H4 (cell line): ENCODE measurements at regions not wholly inside any gene's neighbourhood (a gene's known extent, or its start where the extent isn't known, plus 50 kb on each side); places are given as distances from the start of the nearest gene placed in this dataset.
A peak's percentile ranks its signal among the peaks of the same experiment; 100 is the strongest.
"Not testable (repeated sequence)": the region's sequence is repeated elsewhere in the genome, so short reads cannot be mapped to it uniquely, and the experiment has no call there.

Experiments
- DNase-seq: peaks from one replicate; pipeline ENCODE4 v3.0.0-alpha.2; 2015; ENCODE audit warnings: low spot score

DNA sequence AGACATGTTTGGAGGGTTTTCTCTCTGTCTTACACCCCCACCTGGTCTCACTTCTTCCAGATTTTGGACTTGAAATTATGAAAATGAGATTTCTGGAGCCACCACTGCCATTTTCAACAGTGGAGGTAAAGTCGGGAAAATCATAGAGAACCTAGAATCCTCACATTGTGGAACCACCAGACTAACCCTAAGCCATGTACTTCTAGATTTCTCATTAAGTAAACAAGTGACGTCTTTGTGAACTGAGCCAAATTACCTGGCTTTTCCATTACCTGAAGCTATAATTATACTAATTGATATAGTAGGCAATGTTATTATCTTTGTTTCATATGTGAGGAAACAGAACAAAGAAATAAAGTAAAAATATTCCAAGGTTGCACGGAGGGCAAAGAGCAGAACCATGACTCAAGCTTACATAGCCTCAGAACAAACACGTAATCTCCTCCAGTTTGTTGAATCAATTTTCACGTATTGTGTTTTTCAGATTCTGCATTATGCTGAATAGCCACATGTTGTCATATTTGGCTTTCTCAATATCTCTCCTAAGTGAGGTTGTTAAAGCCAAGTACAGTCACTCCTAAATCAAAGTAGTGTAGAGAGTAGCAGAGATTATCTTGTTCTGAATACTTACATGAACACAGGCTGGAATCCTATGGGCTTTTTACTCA is 101.3 kb upstream of the CMC1 start:
- DNase-seq = no peak

DNA sequence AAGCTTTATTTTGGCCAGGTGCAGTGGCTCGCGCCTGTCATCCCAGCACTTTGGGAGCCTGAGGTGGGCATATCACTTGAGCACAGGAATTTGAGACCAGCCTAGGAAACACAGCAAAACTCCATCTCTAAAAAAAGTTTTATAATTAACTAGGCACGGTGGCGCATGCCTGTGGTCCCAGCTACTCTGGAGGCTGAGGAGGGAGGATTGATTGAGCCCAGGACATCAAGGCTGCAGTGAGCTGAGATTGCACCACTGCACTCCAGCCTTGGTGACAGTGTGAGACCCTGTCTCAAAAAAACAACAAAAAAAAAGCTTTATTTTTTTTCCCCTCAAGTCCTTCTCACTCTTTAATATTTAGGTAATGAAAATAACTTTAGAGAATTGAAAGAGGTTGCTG is 100.8 kb upstream of the CMC1 start:
- DNase-seq = no peak

DNA sequence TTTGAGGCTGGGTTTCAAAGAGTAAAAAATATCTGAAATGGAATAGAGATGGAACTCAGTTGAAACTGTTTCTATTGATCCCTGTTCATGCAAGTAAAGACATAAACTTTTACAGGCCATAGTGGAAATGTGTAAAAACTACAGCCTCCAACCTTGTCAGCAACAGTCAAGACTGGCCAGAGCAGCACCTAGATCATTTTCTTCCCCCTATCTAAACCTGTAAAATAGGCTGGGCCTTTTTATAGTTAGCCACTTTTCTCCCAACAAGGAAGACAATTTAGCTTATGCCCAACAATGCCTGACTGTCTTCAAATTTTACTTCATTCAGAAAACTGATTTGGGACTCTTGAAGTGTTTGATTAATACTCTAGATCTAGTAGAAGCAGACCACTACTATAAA is 91.5 kb upstream of the CMC1 start:
- no peak for DNase-seq

DNA sequence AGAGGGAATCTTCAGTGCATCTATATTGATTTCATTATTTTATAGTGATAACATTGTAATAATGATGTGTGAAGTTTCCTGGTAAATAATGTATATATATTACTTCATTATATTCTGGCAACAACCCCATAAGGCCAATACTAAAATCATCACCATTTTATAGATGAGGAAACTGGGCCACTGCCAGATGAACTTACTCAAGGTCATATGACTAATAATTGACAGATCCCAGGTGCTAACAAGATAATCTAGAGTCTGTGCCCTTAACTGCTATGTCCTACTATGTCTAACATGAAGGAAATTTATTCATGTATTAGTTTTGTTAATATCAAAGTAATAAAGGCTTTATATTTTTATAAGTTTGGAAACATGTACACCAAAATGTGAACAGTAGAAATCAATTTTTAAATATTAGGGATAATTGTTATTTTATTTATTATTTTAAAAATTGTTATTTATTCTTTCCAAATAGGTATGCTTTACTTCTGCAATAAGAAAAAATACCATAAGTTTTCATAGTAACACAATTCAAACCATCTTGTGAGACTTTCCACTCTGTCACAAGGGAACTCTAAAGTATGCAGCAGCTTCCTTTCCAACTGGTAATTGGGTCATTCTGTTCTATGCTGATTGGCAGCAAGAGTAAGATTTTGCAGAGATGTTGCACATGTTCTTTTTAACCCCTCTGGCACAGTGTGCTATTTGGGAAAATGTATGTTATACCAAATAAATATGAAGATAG is 90.8 kb upstream of the CMC1 start:
- no peak for DNase-seq

DNA sequence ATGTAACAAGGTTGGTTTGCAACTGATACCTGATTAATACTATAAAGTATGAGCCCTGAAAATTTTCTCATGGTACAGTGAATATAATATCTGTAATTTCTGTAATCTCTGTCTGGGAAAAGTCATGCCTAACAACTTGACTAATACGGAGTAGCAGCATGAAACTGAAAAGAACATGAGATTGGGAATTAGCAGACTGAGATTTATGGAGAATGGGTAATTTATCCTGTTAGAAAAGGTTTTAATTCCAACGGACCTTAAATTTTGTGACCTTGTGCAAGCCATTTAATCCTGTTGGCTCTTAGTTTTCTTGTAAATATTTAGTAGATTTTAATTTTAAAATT is 90.2 kb upstream of the CMC1 start:
- DNase-seq = no peak

DNA sequence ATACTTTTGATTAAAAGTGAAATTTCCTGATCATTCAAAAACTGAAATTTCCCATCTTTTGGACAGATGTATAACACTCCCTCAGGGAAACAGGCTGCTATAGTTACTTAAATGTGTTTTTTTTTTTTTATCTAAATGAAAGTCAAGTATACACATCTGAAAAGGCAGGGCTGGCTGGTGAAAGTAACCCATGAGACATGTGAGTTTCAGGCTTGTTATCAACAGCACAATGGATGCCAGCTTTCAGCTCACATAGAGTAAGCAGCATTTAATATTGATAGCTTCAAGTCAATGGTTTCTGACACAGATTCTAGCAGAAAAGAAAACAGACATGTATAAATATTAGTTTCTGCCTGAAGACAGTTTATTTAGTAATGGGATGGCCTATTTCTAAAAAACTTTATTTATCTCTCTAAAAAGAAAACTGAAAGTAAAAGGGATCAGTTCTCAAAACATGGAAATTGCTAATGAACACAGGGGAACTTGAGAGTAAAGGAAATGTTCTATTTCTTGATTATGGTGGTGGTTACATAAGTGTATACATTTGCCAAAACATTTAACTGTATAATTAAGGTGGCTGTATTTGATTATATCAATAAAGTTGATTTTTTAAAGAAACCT is 89.7 kb upstream of the CMC1 start:
- DNase-seq = no peak

DNA sequence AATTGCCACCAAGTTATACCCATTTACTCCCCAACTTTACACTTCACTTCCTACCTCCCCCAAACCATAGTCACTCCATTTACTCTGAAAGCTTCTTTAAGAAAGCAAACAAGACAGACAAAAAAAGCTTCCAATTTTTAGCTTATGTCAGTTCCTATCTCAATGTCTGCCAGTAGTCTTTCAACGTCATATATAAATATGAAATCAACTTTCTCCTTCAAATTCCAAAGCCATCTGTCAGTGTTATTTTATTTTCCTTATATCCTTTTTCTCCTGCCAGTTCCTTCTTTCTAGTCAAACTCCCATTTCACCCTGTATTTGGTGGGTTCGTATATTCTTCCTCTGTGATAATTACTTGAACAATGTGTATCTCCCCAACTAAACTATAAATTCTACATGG is 85.8 kb upstream of the CMC1 start:
- no peak for DNase-seq

DNA sequence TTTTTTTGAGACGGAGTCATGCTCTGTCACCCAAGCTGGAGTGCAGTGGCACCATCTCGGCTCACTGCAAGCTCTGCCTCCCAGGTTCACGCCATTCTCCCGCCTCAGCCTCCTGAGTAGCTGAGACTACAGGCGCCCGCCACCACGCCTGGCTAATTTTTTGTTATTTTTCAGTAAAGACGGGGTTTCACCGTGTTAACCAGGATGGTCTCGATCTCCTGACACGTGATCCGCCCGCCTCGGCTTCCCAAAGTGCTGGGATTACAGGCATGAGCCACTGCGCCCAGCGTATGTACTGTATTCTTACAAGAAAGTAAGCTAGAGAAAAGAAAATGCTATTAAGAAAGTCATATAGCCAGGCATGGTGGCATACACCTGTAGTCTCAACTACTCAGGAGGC is 84.8 kb upstream of the CMC1 start:
- DNase-seq = not testable (repeated sequence)

DNA sequence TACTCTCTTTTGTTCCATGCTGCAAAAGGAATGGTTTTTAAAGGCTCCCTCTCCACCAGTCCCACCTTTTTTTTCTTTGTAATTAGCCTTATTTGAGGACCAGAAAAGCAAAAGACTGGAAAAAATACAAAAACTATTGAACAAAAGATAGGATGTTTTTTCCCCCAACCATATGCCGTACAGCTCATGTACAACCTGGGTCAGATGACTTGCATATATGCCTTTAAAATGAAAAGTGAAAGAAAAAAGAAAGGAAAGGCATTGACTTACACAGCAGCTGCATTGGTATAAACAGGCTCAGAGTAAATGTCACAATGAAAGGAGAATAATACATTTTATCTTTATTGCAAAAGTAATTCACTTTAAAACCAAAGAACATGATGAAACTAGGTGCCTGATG is 69.5 kb upstream of the CMC1 start:
- DNase-seq = peak; percentile 40

DNA sequence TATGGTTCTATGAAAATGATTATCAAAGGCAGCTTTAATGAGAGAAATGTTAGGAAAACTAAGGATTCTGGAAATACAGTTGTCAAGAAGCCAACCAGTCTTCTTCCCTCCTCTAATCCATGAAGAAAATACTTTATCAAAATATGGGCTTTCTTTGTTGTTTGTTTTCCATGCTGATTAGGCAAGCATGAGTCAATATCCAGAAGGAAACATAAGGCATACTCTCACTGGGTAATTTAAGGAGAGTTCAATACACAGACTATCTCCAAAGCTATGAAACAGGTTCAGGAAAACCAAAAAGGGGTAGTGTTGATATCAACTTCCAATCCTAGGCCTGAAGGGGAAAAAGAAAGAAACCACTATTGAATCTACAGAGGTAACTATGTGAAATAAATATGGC is 68.7 kb upstream of the CMC1 start:
- no peak for DNase-seq

DNA sequence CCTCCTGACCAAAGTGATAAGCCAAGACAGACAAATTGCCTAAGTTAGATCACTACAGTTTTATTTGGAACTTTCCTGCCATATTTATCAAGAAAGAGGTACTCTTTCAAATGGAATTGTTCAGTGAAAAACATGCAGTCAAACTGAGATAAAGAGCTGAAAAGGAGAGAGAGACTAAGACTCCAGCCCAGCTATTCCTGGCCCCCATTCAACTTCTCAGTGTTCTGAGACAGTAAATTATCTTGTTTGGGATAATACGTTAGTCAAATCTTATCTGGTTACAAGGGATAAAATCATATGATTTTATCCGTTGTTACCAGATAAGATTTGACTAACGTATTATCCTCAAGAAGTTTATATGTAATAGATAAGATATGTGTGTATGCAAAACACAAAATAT is 67.6 kb upstream of the CMC1 start:
- no peak for DNase-seq

DNA sequence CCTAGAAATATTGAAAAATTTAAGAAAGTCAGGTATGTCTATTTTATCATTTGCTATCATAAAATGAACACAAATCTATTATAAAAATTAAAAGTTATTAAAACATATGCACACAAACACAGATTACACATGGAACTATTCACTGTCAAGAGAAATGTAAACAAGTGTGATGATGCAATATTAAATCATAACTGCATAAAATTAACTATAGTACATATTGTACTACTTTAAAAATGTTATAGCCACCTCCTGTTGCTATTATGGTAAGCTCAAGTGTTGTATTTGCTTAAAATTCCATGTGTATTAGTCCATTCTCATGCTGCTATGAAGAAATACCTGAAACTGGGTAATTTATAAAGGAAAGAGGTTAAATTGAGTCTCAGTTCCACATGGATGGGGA is 54.7 kb upstream of the CMC1 start:
- no peak for DNase-seq

DNA sequence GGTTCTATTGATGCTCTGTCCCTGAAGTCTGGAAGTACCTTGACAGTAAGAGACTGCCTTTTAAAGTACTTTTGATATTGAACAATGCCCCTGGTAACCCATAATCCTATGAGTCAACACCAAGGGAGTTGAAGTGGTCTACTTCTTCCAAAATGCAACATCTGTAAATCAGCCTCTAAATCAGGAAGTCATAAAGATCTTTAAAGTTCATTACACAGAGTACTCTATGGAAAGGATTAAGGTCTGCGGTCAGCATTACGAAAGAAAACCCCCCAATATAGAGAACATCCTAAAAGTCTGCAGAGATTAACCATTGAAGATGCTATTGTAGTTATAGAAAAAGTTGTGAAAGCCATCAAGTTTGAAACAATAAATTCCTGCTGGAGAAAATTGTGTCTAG is 52.7 kb upstream of the CMC1 start:
- no peak for DNase-seq

DNA sequence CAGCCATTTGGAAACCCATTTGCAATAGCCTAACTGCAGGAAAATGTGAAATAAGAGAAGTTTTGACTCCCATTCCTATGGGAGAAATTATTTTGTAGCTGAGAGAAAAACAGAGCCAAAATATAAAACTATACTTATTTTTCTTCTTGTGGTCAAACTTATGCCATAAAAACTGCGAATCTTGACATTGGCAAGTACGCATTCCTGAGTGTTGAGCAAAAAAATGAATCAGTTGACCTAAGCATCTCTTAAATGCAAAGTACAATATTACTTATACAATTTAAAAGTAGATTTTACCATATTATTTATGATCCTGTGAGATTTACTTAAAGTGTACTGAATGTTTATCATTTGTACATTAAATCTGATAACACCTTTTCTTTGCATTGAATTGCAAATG is 50.1 kb upstream of the CMC1 start:
- DNase-seq = no peak
